ENCODE measurements at regions not wholly inside any gene's neighbourhood (a gene's known extent, or its start where the extent isn't known, plus 50 kb on each side); places are given as distances from the start of the nearest gene placed in this dataset.
"Not testable (repeated sequence)": the region's sequence is repeated elsewhere in the genome, so short reads cannot be mapped to it uniquely, and the experiment has no call there.

DNA sequence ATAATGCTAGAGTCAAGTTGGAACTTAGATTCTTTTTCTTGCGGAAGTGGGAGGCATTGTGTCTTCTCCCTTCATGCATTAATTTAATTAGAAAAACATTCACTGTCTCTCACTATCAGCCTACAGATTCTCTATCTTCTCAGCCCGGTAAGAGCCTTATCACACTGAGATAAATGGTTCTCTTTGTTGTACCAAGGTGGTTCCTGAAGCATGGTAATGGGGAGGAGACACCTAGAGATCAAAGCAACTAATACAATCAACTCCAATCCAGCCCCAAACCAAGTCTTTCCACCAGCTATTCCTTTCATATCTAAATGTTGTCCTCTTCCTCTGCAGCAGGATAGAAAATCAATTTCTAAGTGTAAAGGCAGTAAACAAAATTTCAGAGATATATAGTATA is 210.8 kb downstream of the DAD1 start:
- H3K4me3 ChIP-seq (ENCODE audit: low read depth in 1 of 2, low read length in 2 of 2) = no peak overlapping the region
- H3K27ac ChIP-seq (ENCODE audit: low read depth, low read length) = no peak overlapping the region
- no peaks in the 10 kb centered on the region for H3K36me3 ChIP-seq (ENCODE audit: insufficient read depth, low read length)
- peaks cover 10% of the 10 kb centered on the region for H3K4me1 ChIP-seq (ENCODE audit: insufficient read depth, low read length)
- H3K9me3 ChIP-seq (ENCODE audit: low read length) = no peaks in the 10 kb centered on the region
- H3K9ac ChIP-seq (ENCODE audit: low read length) = no peak overlapping the region
- no peaks in the 10 kb centered on the region for H3K27me3 ChIP-seq (ENCODE audit: control insufficient read depth in 1 of 2, insufficient read depth in 2 of 2, low read length in 2 of 2)

GRCh38 chr14:22375321-22375930 is 213.6 kb downstream of the DAD1 start:
- Histone ChIP-seq H3K4me1 (ENCODE audit: insufficient read depth, low read length) (no peaks in the 10 kb centered on the region), H3K27me3 (ENCODE audit: control insufficient read depth in 1 of 2, insufficient read depth in 2 of 2, low read length in 2 of 2) (no peaks in the 10 kb centered on the region), H3K27ac (ENCODE audit: low read depth, low read length) (no peak overlapping the region), H3K9me3 (ENCODE audit: low read length) (no peaks in the 10 kb centered on the region), H3K9ac (ENCODE audit: low read length) (no peak overlapping the region), H3K36me3 (ENCODE audit: insufficient read depth, low read length) (no peaks in the 10 kb centered on the region), H3K4me3 (ENCODE audit: low read depth in 1 of 2, low read length in 2 of 2) (no peak overlapping the region)

DNA sequence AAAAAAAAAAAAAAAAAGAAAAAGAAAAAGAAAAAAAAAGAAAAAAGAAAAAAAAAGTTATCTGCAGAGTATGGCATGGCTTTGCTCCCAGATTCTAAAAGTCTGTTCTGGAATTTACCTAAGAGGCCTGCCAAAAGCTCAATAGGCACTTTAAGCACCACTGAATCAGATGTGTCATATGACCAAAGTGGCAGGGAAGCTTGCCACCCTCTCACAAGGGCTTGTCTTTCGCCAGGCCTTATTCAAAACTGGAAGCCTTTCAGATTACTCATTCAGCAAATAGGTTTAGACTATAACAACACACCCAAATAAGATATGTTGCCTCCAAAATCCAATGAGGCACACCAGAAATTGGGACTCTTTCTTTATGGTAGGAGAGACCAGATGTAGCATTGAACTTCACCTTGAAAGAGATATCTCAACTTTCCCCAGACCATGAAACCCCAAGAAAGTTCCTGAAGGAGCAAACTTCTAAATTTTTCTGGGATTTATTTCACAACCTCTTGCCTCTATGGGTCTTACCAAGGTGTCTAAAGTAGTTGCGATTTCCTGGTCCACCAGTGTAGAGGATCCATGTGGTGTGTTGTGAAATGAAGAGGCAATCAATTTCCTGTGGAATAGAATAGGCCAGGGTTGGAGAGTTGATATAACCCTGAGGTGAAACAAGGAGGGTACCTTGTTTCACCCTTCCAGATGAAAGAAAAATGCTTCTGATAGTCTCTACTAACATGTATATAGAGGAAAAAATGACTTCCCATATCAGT is 218.8 kb downstream of the DAD1 start:
- no peaks in the 10 kb centered on the region for H3K27me3 ChIP-seq (ENCODE audit: control insufficient read depth in 1 of 2, insufficient read depth in 2 of 2, low read length in 2 of 2)
- H3K9me3 ChIP-seq (ENCODE audit: low read length) = no peaks in the 10 kb centered on the region
- H3K36me3 ChIP-seq (ENCODE audit: insufficient read depth, low read length) = no peaks in the 10 kb centered on the region
- no peaks in the 10 kb centered on the region for H3K4me1 ChIP-seq (ENCODE audit: insufficient read depth, low read length)
- H3K9ac ChIP-seq (ENCODE audit: low read length) = no peak overlapping the region
- H3K4me3 ChIP-seq (ENCODE audit: low read depth in 1 of 2, low read length in 2 of 2) = no peak overlapping the region
- no peak overlapping the region for H3K27ac ChIP-seq (ENCODE audit: low read depth, low read length)

DNA sequence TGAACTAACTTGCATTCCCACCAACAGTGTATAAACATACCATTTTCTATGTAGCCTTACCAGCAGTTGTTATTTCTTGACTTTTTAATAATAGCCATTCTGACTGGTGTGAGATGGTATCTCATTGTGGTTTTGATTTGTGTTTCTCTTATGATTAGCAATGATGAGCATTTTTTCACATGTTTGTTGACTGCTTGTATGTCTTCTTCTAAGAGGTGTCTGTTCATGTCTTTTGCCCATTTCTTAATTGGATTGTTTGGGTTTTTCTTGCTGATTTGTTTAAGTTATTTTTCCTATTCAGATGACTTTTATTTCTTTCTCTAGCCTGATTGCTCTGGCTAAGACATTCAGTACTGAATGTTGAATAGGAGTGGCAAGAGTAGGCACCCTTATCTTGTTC is 230.3 kb downstream of the DAD1 start:
- H3K27me3 ChIP-seq (ENCODE audit: control insufficient read depth in 1 of 2, insufficient read depth in 2 of 2, low read length in 2 of 2) = no peaks in the 10 kb centered on the region
- no peak overlapping the region for H3K27ac ChIP-seq (ENCODE audit: low read depth, low read length)
- no peaks in the 10 kb centered on the region for H3K9me3 ChIP-seq (ENCODE audit: low read length)
- no peak overlapping the region for H3K9ac ChIP-seq (ENCODE audit: low read length)
- H3K4me1 ChIP-seq (ENCODE audit: insufficient read depth, low read length) = no peaks in the 10 kb centered on the region
- H3K36me3 ChIP-seq (ENCODE audit: insufficient read depth, low read length) = no peaks in the 10 kb centered on the region
- H3K4me3 ChIP-seq (ENCODE audit: low read depth in 1 of 2, low read length in 2 of 2) = no peak overlapping the region

GRCh38 chr14:22349281-22349680 is 239.7 kb downstream of the DAD1 start:
- H3K27me3 ChIP-seq (ENCODE audit: control insufficient read depth in 1 of 2, insufficient read depth in 2 of 2, low read length in 2 of 2); H3K27ac ChIP-seq (ENCODE audit: low read depth, low read length); H3K36me3 ChIP-seq (ENCODE audit: insufficient read depth, low read length); H3K4me3 ChIP-seq (ENCODE audit: low read depth in 1 of 2, low read length in 2 of 2); H3K9ac ChIP-seq (ENCODE audit: low read length); H3K4me1 ChIP-seq (ENCODE audit: insufficient read depth, low read length); H3K9me3 ChIP-seq (ENCODE audit: low read length): not testable (repeated sequence)

- H3K27me3 ChIP-seq (ENCODE audit: control insufficient read depth in 1 of 2, insufficient read depth in 2 of 2, low read length in 2 of 2) = no peaks in the 10 kb centered on the region
- no peak overlapping the region for H3K9ac ChIP-seq (ENCODE audit: low read length)
- H3K4me3 ChIP-seq (ENCODE audit: low read depth in 1 of 2, low read length in 2 of 2) = no peak overlapping the region
- no peaks in the 10 kb centered on the region for H3K9me3 ChIP-seq (ENCODE audit: low read length)
- H3K36me3 ChIP-seq (ENCODE audit: insufficient read depth, low read length) = no peaks in the 10 kb centered on the region
- no peaks in the 10 kb centered on the region for H3K4me1 ChIP-seq (ENCODE audit: insufficient read depth, low read length)
- H3K27ac ChIP-seq (ENCODE audit: low read depth, low read length) = no peak overlapping the region
Measured at GRCh38 chr14:22344673-22345072, 244.4 kb downstream of the DAD1 start.

GRCh38 chr14:22344209-22344608 is 244.8 kb downstream of the DAD1 start:
- H3K4me1 ChIP-seq (ENCODE audit: insufficient read depth, low read length); H3K27me3 ChIP-seq (ENCODE audit: control insufficient read depth in 1 of 2, insufficient read depth in 2 of 2, low read length in 2 of 2); H3K9me3 ChIP-seq (ENCODE audit: low read length); H3K4me3 ChIP-seq (ENCODE audit: low read depth in 1 of 2, low read length in 2 of 2); H3K9ac ChIP-seq (ENCODE audit: low read length); H3K36me3 ChIP-seq (ENCODE audit: insufficient read depth, low read length); H3K27ac ChIP-seq (ENCODE audit: low read depth, low read length): not testable (repeated sequence)

- no peak overlapping the region for H3K27ac ChIP-seq (ENCODE audit: low read depth, low read length)
- no peaks in the 10 kb centered on the region for H3K36me3 ChIP-seq (ENCODE audit: insufficient read depth, low read length)
- H3K9me3 ChIP-seq (ENCODE audit: low read length) = no peaks in the 10 kb centered on the region
- H3K4me1 ChIP-seq (ENCODE audit: insufficient read depth, low read length) = peaks cover 9% of the 10 kb centered on the region
- H3K27me3 ChIP-seq (ENCODE audit: control insufficient read depth in 1 of 2, insufficient read depth in 2 of 2, low read length in 2 of 2) = no peaks in the 10 kb centered on the region
- no peak overlapping the region for H3K4me3 ChIP-seq (ENCODE audit: low read depth in 1 of 2, low read length in 2 of 2)
- no peak overlapping the region for H3K9ac ChIP-seq (ENCODE audit: low read length)
Measured at GRCh38 chr14:22341049-22341448, 248.0 kb downstream of the DAD1 start.

GRCh38 chr14:22338917-22339715 is 249.9 kb downstream of the DAD1 start:
- H3K36me3 ChIP-seq (ENCODE audit: insufficient read depth, low read length) = no peaks in the 10 kb centered on the region
- no peak overlapping the region for H3K4me3 ChIP-seq (ENCODE audit: low read depth in 1 of 2, low read length in 2 of 2)
- H3K27me3 ChIP-seq (ENCODE audit: control insufficient read depth in 1 of 2, insufficient read depth in 2 of 2, low read length in 2 of 2) = no peaks in the 10 kb centered on the region
- no peak overlapping the region for H3K27ac ChIP-seq (ENCODE audit: low read depth, low read length)
- H3K4me1 ChIP-seq (ENCODE audit: insufficient read depth, low read length) = peaks cover 9% of the 10 kb centered on the region
- H3K9me3 ChIP-seq (ENCODE audit: low read length) = no peaks in the 10 kb centered on the region
- H3K9ac ChIP-seq (ENCODE audit: low read length) = no peak overlapping the region

DNA sequence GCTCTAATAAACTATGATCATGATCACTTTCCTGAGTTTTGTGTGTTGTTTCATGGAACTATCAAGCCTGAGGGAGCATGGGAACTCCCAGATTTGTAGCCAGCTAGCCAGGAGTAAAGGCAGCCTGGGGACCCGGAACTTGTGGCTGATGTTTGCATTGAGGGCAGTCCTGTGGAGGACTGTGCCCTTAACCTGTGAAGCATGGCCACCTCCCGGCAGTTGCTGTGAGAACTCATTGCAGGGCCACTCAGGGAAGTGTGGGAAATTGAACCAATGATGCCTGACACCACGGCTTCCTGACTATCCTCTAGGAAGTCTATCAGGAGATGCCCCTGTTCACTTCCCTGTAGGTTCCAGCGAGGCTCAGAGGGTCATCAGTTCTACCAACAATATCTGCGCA is 250.6 kb downstream of the DAD1 start:
- H3K36me3 ChIP-seq (ENCODE audit: insufficient read depth, low read length) = no peaks in the 10 kb centered on the region
- H3K9ac ChIP-seq (ENCODE audit: low read length) = no peak overlapping the region
- H3K27me3 ChIP-seq (ENCODE audit: control insufficient read depth in 1 of 2, insufficient read depth in 2 of 2, low read length in 2 of 2) = no peaks in the 10 kb centered on the region
- no peak overlapping the region for H3K4me3 ChIP-seq (ENCODE audit: low read depth in 1 of 2, low read length in 2 of 2)
- no peaks in the 10 kb centered on the region for H3K9me3 ChIP-seq (ENCODE audit: low read length)
- H3K4me1 ChIP-seq (ENCODE audit: insufficient read depth, low read length) = peaks cover 9% of the 10 kb centered on the region
- H3K27ac ChIP-seq (ENCODE audit: low read depth, low read length) = no peak overlapping the region

- no peak overlapping the region for H3K4me3 ChIP-seq (ENCODE audit: low read depth in 1 of 2, low read length in 2 of 2)
- H3K27me3 ChIP-seq (ENCODE audit: control insufficient read depth in 1 of 2, insufficient read depth in 2 of 2, low read length in 2 of 2) = no peaks in the 10 kb centered on the region
- H3K27ac ChIP-seq (ENCODE audit: low read depth, low read length) = no peak overlapping the region
- H3K9ac ChIP-seq (ENCODE audit: low read length) = no peak overlapping the region
- peaks cover 9% of the 10 kb centered on the region for H3K4me1 ChIP-seq (ENCODE audit: insufficient read depth, low read length)
- no peaks in the 10 kb centered on the region for H3K36me3 ChIP-seq (ENCODE audit: insufficient read depth, low read length)
- no peaks in the 10 kb centered on the region for H3K9me3 ChIP-seq (ENCODE audit: low read length)
Measured at GRCh38 chr14:22337938-22338337, 251.1 kb downstream of the DAD1 start.
